Testis (tissue), 2 donors: ENCODE measurements at regions not wholly inside any gene's neighbourhood (a gene's known extent, or its start where the extent isn't known, plus 50 kb on each side); places are given as distances from the start of the nearest gene placed in this dataset.

ENCODE experiments used
- POLR2A ChIP-seq: fragments of 450-650 bp; IDR thresholded peaks from one replicate; pipeline ENCODE4 v1.6.1; 2017; ENCODE audit warnings: antibody characterized with exemption, mild to moderate bottlenecking, moderate library complexity
- TF ChIP-seq, protein P1 (sequence below), 3 experiments: fragments of 450-650 bp in 2 of 3; fragments of 200-600 bp in 1 of 3; sonication (generic) in 1 of 3; IDR thresholded peaks; one replicate each; pipeline ENCODE4 v1.5.1; 2016 to 2019; ENCODE audit warnings: antibody characterized with exemption in 3 of 3, mild to moderate bottlenecking in 2 of 3, moderate library complexity in 1 of 3

GRCh38 chr15:67941648-67942310 is 101.9 kb upstream of the RNU6-1 start:
- TF ChIP-seq POLR2A, result no peak
- TF ChIP-seq, protein P1, sequence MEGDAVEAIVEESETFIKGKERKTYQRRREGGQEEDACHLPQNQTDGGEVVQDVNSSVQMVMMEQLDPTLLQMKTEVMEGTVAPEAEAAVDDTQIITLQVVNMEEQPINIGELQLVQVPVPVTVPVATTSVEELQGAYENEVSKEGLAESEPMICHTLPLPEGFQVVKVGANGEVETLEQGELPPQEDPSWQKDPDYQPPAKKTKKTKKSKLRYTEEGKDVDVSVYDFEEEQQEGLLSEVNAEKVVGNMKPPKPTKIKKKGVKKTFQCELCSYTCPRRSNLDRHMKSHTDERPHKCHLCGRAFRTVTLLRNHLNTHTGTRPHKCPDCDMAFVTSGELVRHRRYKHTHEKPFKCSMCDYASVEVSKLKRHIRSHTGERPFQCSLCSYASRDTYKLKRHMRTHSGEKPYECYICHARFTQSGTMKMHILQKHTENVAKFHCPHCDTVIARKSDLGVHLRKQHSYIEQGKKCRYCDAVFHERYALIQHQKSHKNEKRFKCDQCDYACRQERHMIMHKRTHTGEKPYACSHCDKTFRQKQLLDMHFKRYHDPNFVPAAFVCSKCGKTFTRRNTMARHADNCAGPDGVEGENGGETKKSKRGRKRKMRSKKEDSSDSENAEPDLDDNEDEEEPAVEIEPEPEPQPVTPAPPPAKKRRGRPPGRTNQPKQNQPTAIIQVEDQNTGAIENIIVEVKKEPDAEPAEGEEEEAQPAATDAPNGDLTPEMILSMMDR (IDR thresholded peaks at IDR 0.05), result no peak
